ENCODE measurements at regions not wholly inside any gene's neighbourhood (a gene's known extent, or its start where the extent isn't known, plus 50 kb on each side); places are given as distances from the start of the nearest gene placed in this dataset.

GRCh38 chr20:53646550-53646949, 52.9 kb upstream of the ZNF217 start:
- TF ChIP-seq, protein P1, sequence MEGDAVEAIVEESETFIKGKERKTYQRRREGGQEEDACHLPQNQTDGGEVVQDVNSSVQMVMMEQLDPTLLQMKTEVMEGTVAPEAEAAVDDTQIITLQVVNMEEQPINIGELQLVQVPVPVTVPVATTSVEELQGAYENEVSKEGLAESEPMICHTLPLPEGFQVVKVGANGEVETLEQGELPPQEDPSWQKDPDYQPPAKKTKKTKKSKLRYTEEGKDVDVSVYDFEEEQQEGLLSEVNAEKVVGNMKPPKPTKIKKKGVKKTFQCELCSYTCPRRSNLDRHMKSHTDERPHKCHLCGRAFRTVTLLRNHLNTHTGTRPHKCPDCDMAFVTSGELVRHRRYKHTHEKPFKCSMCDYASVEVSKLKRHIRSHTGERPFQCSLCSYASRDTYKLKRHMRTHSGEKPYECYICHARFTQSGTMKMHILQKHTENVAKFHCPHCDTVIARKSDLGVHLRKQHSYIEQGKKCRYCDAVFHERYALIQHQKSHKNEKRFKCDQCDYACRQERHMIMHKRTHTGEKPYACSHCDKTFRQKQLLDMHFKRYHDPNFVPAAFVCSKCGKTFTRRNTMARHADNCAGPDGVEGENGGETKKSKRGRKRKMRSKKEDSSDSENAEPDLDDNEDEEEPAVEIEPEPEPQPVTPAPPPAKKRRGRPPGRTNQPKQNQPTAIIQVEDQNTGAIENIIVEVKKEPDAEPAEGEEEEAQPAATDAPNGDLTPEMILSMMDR (IDR thresholded peaks at IDR 0.05): no peak
- TF ChIP-seq EZH2 (IDR thresholded peaks at IDR 0.05) (no peak), EZH2phosphoT487 (IDR thresholded peaks at IDR 0.05) (no peak)

Measured in neural progenitor cell (in vitro differentiated cells).